ENCODE measurements at regions not wholly inside any gene's neighbourhood (a gene's known extent, or its start where the extent isn't known, plus 50 kb on each side); places are given as distances from the start of the nearest gene placed in this dataset.

DNA sequence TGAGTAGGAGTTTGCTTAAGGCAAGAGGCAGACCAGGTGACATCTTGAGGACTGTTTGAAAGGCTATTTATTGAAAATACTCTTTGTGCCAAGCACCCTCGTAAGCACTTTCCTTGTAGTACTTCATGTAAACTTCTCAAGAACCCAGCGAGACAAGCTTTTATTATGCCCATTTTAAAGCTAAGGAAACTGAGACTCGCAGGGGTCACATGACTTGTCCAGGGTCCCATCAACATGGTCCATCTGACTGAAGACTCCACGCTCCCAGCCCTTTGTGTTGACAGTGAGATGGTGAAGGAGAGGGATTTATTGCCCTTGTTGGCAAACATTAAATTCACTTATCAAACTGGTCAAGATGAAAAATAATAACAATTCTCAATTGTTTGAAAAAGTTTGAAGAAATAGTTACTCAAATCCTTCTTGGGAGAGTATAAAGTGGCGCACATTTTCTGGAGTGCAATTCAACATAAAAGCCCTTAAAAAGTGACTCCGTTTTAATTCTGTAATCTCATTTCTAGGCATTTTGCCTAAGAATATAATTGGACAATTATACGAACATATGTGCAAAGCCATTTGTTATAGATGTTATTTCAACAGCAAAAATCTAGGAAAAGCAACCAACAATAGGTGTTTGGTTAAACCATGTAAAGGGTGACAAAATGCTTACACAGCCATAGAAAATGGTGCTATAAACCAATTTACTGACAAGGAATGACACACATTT lies 270.5 kb upstream of the NCKAP5 start:
- H3K27ac Mint-ChIP-seq = no peak overlapping the region
- Histone ChIP-seq H3K36me3 (ENCODE audit: control insufficient read depth, insufficient read depth, low read length) (no peaks in the 10 kb centered on the region), H3K9me3 (ENCODE audit: control insufficient read depth, low read length) (no peaks in the 10 kb centered on the region), H3K9ac (ENCODE audit: extremely low read depth, low read length, poor library complexity, severe bottlenecking) (no peak overlapping the region), H3K27ac (ENCODE audit: low read depth, low read length) (no peak overlapping the region), H3K27me3 (ENCODE audit: control insufficient read depth, insufficient read depth, low read length, poor library complexity, severe bottlenecking) (no peaks in the 10 kb centered on the region), H3K4me1 (ENCODE audit: control insufficient read depth, insufficient read depth, low read length) (no peaks in the 10 kb centered on the region), H3K4me3 (ENCODE audit: low read length) (no peak overlapping the region)
- no peaks in the 10 kb centered on the region for H3K27me3 Mint-ChIP-seq (ENCODE audit: insufficient read depth)
- 95 to 97% methylated on average over 5 to 7 of the region's 7 CpGs for WGBS, 2 experiments (ENCODE audit: insufficient coverage in 1 of 2, insufficient read length in 1 of 2)
- no peaks in the 10 kb centered on the region for H3K4me1 Mint-ChIP-seq
- TF ChIP-seq, protein P1, sequence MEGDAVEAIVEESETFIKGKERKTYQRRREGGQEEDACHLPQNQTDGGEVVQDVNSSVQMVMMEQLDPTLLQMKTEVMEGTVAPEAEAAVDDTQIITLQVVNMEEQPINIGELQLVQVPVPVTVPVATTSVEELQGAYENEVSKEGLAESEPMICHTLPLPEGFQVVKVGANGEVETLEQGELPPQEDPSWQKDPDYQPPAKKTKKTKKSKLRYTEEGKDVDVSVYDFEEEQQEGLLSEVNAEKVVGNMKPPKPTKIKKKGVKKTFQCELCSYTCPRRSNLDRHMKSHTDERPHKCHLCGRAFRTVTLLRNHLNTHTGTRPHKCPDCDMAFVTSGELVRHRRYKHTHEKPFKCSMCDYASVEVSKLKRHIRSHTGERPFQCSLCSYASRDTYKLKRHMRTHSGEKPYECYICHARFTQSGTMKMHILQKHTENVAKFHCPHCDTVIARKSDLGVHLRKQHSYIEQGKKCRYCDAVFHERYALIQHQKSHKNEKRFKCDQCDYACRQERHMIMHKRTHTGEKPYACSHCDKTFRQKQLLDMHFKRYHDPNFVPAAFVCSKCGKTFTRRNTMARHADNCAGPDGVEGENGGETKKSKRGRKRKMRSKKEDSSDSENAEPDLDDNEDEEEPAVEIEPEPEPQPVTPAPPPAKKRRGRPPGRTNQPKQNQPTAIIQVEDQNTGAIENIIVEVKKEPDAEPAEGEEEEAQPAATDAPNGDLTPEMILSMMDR (conservative IDR thresholded peaks at IDR 0.05) = no peak
- DNase-seq = no peak
- H3K36me3 Mint-ChIP-seq (ENCODE audit: low read depth) = no peaks in the 10 kb centered on the region
- H3K4me3 Mint-ChIP-seq = no peak overlapping the region
- no peaks in the 10 kb centered on the region for H3K9me3 Mint-ChIP-seq

DNA sequence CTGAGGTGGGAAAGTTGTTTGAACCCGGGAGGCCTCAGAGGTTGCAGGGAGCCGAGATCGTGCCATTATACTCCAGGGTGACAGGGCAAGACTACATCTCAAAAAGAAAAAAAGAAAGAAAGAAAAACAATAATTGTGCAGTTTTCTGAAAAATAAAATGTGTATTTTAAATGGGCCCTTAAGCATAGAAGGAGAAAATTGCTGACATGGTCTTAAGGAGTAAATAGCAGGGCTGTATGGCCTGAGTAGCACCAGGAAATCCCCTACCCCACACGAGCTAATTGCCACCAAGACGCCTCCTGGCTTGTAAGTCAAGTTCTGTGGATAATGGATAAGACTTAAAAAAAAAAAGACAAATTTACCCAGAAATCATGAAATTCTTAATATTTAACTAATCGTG lies 271.4 kb upstream of the NCKAP5 start:
- TF ChIP-seq, protein P1 (conservative IDR thresholded peaks at IDR 0.05) = no peak
- no peaks in the 10 kb centered on the region for H3K36me3 ChIP-seq (ENCODE audit: control insufficient read depth, insufficient read depth, low read length)
- no peaks in the 10 kb centered on the region for H3K27me3 ChIP-seq (ENCODE audit: control insufficient read depth, insufficient read depth, low read length, poor library complexity, severe bottlenecking)
- no peaks in the 10 kb centered on the region for H3K9me3 ChIP-seq (ENCODE audit: control insufficient read depth, low read length)
- no peaks in the 10 kb centered on the region for H3K9me3 Mint-ChIP-seq
- no peak overlapping the region for H3K27ac Mint-ChIP-seq
- no peak overlapping the region for H3K27ac ChIP-seq (ENCODE audit: low read depth, low read length)
- DNase-seq = no peak
- no peak overlapping the region for H3K4me3 ChIP-seq (ENCODE audit: low read length)
- H3K36me3 Mint-ChIP-seq (ENCODE audit: low read depth) = no peaks in the 10 kb centered on the region
- H3K9ac ChIP-seq (ENCODE audit: extremely low read depth, low read length, poor library complexity, severe bottlenecking) = no peak overlapping the region
- WGBS, 2 experiments (ENCODE audit: insufficient coverage in 1 of 2, insufficient read length in 1 of 2) = 93% methylated on average over 6 of the region's 6 CpGs; no CpG with 5 or more reads in 1 of the 2 experiments
- H3K4me1 Mint-ChIP-seq = peaks cover 2% of the 10 kb centered on the region
- no peak overlapping the region for H3K4me3 Mint-ChIP-seq
- H3K27me3 Mint-ChIP-seq (ENCODE audit: insufficient read depth) = no peaks in the 10 kb centered on the region
- no peaks in the 10 kb centered on the region for H3K4me1 ChIP-seq (ENCODE audit: control insufficient read depth, insufficient read depth, low read length)

DNA sequence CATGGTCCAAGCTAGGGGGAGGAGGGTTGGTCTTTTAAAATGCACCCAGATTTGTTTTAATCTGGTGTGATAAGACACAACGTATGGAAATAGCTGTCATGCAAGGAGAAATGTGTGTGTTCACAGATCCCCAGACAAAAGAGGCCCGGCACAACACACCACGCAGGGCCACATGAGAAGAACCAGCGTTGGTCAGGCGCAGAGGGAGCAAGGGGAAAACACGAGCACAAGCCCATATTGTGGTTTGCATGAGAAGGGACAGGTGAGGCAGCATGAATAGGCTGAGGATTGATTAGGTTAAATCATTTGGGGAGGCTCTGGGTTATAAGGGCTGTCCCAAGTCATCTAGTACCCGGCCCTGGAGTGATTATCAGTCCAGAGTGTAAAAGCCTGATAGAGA lies 272.5 kb upstream of the NCKAP5 start:
- H3K4me1 ChIP-seq (ENCODE audit: control insufficient read depth, insufficient read depth, low read length) = no peaks in the 10 kb centered on the region
- Mint-ChIP-seq H3K4me1 (peaks cover 2% of the 10 kb centered on the region), H3K9me3 (no peaks in the 10 kb centered on the region), H3K36me3 (ENCODE audit: low read depth) (no peaks in the 10 kb centered on the region), H3K27me3 (ENCODE audit: insufficient read depth) (peaks cover 4% of the 10 kb centered on the region), H3K4me3 (no peak overlapping the region), H3K27ac (no peak overlapping the region)
- H3K9me3 ChIP-seq (ENCODE audit: control insufficient read depth, low read length) = no peaks in the 10 kb centered on the region
- H3K9ac ChIP-seq (ENCODE audit: extremely low read depth, low read length, poor library complexity, severe bottlenecking) = no peak overlapping the region
- no peak overlapping the region for H3K27ac ChIP-seq (ENCODE audit: low read depth, low read length)
- 79% methylated on average over 6 to 7 of the region's 7 CpGs for WGBS, 2 experiments (ENCODE audit: insufficient coverage in 1 of 2, insufficient read length in 1 of 2)
- TF ChIP-seq, protein P1 (conservative IDR thresholded peaks at IDR 0.05) = no peak
- no peak overlapping the region for H3K4me3 ChIP-seq (ENCODE audit: low read length)
- no peak for DNase-seq
- H3K27me3 ChIP-seq (ENCODE audit: control insufficient read depth, insufficient read depth, low read length, poor library complexity, severe bottlenecking) = peaks cover 8% of the 10 kb centered on the region
- H3K36me3 ChIP-seq (ENCODE audit: control insufficient read depth, insufficient read depth, low read length) = no peaks in the 10 kb centered on the region
